Right lobe of liver (tissue), 6 donors: ENCODE measurements at regions not wholly inside any gene's neighbourhood (a gene's known extent, or its start where the extent isn't known, plus 50 kb on each side); places are given as distances from the start of the nearest gene placed in this dataset.

ENCODE experiments used
- ATAC-seq, 4 donors: fragments of 200-7000 bp; cut with Tn5 transposase; one replicate each; pipeline ENCODE4 v1.9.1; 2020; ENCODE audit warnings: mild to moderate bottlenecking in 4 of 4, moderate library complexity in 4 of 4
- DNase-seq, 3 donors: peaks; one replicate each; pipeline ENCODE4 v3.0.0-alpha.2; 2020
- H3K27ac ChIP-seq, 3 donors: fragments of 200-600 bp; one replicate each; pipeline ENCODE4 v1.8.0; 2022
- H3K27me3 ChIP-seq, 2 donors: fragments of 200-600 bp; one replicate each; pipeline ENCODE4 v1.8.0; 2022
- H3K36me3 ChIP-seq, 4 donors: fragments of 200-600 bp; sonication (generic) in 1 of 4; one replicate each; pipeline versions ENCODE4 v1.5.1 to v1.8.0; 2017 to 2022; ENCODE audit warnings: control low read depth in 1 of 4
- H3K4me1 ChIP-seq, 4 donors: fragments of 200-600 bp; sonication (generic) in 1 of 4; one replicate each; pipeline versions ENCODE4 v1.5.1 to v1.8.0; 2017 to 2022; ENCODE audit warnings: control low read depth in 1 of 4
- H3K4me3 ChIP-seq, 3 donors: fragments of 200-600 bp; one replicate each; pipeline ENCODE4 v1.8.0; 2022
- H3K9me3 ChIP-seq, 4 donors: fragments of 200-600 bp; sonication (generic) in 1 of 4; one replicate each; pipeline versions ENCODE4 v1.5.1 to v1.8.0; 2017 to 2022; ENCODE audit warnings: control low read depth in 1 of 4
- CTCF ChIP-seq, 4 donors: fragments of 200-600 bp in 3 of 4; fragments of 450-650 bp in 1 of 4; IDR thresholded peaks; one replicate each; pipeline versions ENCODE4 v1.5.1 to v1.8.0; 2016 to 2022; ENCODE audit warnings: antibody characterized with exemption in 4 of 4, mild to moderate bottlenecking in 2 of 4
- POLR2A ChIP-seq: fragments of 450-650 bp; IDR thresholded peaks from one replicate; pipeline ENCODE4 v1.6.1; 2017; ENCODE audit warnings: antibody characterized with exemption, mild to moderate bottlenecking
- WGBS: methylation state at CpG from one replicate; pipeline ENCODE4 v1.1.6; 2018; ENCODE audit warnings: low coverage, low lambda C conversion rate; ENCODE audit not compliant: insufficient coverage; ENCODE audit errors: missing lambda C conversion rate; 5-methylcytosine and 5-hydroxymethylcytosine counted together
- intact Hi-C, 2 donors: fragments of 100-400 bp; cut with DNase I; formaldehyde crosslinking; loops; one replicate each; pipeline versions ENCODE4 v1.11.2 to v1.14.1; 2022
- donor health status: DM: no; HTN: yes; CAD: no.
- donor health status: DM: no; HTN: no; CAD: no.
- donor health status: DM: no; HTN: no; CAD: no.
- donor health status: DM: no; HTN: yes; CAD: no.
- donor health status: DM: no; HTN: yes; CAD: no.

DNA sequence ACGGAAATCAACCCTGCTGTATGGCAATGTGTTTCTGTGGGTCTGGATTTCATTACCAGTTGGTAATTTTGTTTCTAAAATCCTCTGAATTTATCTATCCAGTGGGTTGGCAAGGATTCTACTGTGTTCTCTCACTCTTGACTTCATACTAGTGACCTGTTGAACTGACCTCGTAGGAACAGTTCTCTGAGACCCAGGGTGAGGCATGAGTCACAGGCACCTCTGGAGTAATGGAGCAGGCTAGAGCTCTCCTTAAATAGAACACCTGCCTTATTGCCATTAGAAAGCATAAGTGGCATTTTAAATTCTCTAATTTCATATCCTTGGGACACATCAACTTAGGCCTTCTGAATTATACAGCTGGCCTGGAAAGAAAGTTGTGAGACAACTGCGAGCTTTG lies 258.3 kb upstream of the NAV3 start:
- intact Hi-C loops, result no loop called here
- Histone ChIP-seq H3K4me1 (no peaks in the 10 kb centered on the region), H3K36me3 (no peaks in the 10 kb centered on the region), H3K9me3 (no peaks in the 10 kb centered on the region), H3K4me3 (no peak overlapping the region), H3K27ac (no peak overlapping the region), H3K27me3 (no peaks in the 10 kb centered on the region)
- ATAC-seq, result no peak
- DNase-seq, result no peak
- WGBS, result 46% methylated on average over 3 of the region's 3 CpGs
- no peak for TF ChIP-seq POLR2A
- TF ChIP-seq CTCF (IDR thresholded peaks at IDR 0.05), result no peak

GRCh38 chr12:77571768-77572167 lies 258.9 kb upstream of the NAV3 start:
- Histone ChIP-seq H3K27me3 (no peaks in the 10 kb centered on the region), H3K9me3 (no peaks in the 10 kb centered on the region), H3K36me3 (no peaks in the 10 kb centered on the region), H3K27ac (no peak overlapping the region), H3K4me1 (no peaks in the 10 kb centered on the region), H3K4me3 (no peak overlapping the region)
- intact Hi-C loops, result no loop called here
- TF ChIP-seq CTCF (IDR thresholded peaks at IDR 0.05) (no peak), POLR2A (no peak)
- DNase-seq (no peak), ATAC-seq (no peak)
- 65% methylated on average over 7 of the region's 7 CpGs for WGBS

GRCh38 chr12:77571127-77571526 lies 259.6 kb upstream of the NAV3 start:
- intact Hi-C loops, result no loop called here
- ATAC-seq (no peak), DNase-seq (no peak)
- Histone ChIP-seq H3K27me3 (no peaks in the 10 kb centered on the region), H3K4me3 (no peak overlapping the region), H3K27ac (no peak overlapping the region), H3K36me3 (no peaks in the 10 kb centered on the region), H3K4me1 (no peaks in the 10 kb centered on the region), H3K9me3 (no peaks in the 10 kb centered on the region)
- TF ChIP-seq CTCF (IDR thresholded peaks at IDR 0.05), result no peak
- no peak for TF ChIP-seq POLR2A
- 49% methylated on average over 4 of the region's 4 CpGs for WGBS

- H3K27ac ChIP-seq, result no peak overlapping the region
Observed at GRCh38 chr12:77569876-77570275, 260.8 kb upstream of the NAV3 start.

More at GRCh38 chr12:77569876-77570275, 260.8 kb upstream of the NAV3 start:
- no peak for DNase-seq
- Histone ChIP-seq H3K27me3 (no peaks in the 10 kb centered on the region), H3K4me1 (no peaks in the 10 kb centered on the region), H3K9me3 (no peaks in the 10 kb centered on the region), H3K4me3 (no peak overlapping the region), H3K36me3 (no peaks in the 10 kb centered on the region)
- no peak for TF ChIP-seq CTCF (IDR thresholded peaks at IDR 0.05)
- no peak for TF ChIP-seq POLR2A
- no peak for ATAC-seq
- 31% methylated on average over 3 of the region's 3 CpGs for WGBS
- intact Hi-C loops, result no loop called here
